GM10248 (cell line): ENCODE measurements at regions not wholly inside any gene's neighbourhood (a gene's known extent, or its start where the extent isn't known, plus 50 kb on each side); places are given as distances from the start of the nearest gene placed in this dataset.

Experiments
- CTCF ChIA-PET: fragments of 300-600 bp; sonication (Branson Sonifier 250); formaldehyde crosslinking; extraction: SDS; loops from one replicate; lab custom pipeline; 2021; ENCODE audit warnings: antibody characterized with exemption; lab: Yijun Ruan, JAX
- POLR2A ChIA-PET: fragments of 350-650 bp; sonication (Branson Sonifier 250); formaldehyde crosslinking; extraction: SDS; loops from one replicate; lab custom pipeline; 2020; ENCODE audit warnings: antibody characterized with exemption; lab: Yijun Ruan, JAX
- DNase-seq: peaks from one replicate; pipeline ENCODE4 v3.0.0; 2012; ENCODE audit errors: extremely low spot score
- CTCF ChIP-seq: IDR thresholded peaks from 2 replicates; pipeline ENCODE4 v1.5.1; 2012; ENCODE audit warnings: mild to moderate bottlenecking, low read depth; ENCODE audit errors: extremely low read depth, missing control alignments, control extremely low read depth

- no peak for TF ChIP-seq CTCF
- ChIA-PET POLR2A (no interaction called here), CTCF (no interaction called here)
- no peak for DNase-seq
Observed at GRCh38 chr2:164384434-164384833, 236.8 kb downstream of the GRB14 start.

- POLR2A ChIA-PET, result no interaction called here
- TF ChIP-seq CTCF, result no peak
- CTCF ChIA-PET, result no interaction called here
- no peak for DNase-seq
Observed at GRCh38 chr2:164371916-164372315, 249.4 kb downstream of the GRB14 start.

- POLR2A ChIA-PET, result no interaction called here
- CTCF ChIA-PET, result no interaction called here
- no peak for TF ChIP-seq CTCF
- DNase-seq, result no peak
Observed at GRCh38 chr2:164369366-164369765, 251.9 kb downstream of the GRB14 start.

- CTCF ChIA-PET, result no interaction called here
- DNase-seq, result no peak
- TF ChIP-seq CTCF, result no peak
- POLR2A ChIA-PET, result no interaction called here
Observed at GRCh38 chr2:164368896-164369295, 252.4 kb downstream of the GRB14 start.

GRCh38 chr2:164363646-164364045 is 257.6 kb downstream of the GRB14 start:
- no peak for TF ChIP-seq CTCF
- ChIA-PET POLR2A (no interaction called here), CTCF (no interaction called here)
- no peak for DNase-seq

GRCh38 chr2:164351536-164351935 is 269.7 kb downstream of the GRB14 start:
- no peak for TF ChIP-seq CTCF
- no peak for DNase-seq
- CTCF ChIA-PET, result no interaction called here
- POLR2A ChIA-PET, result no interaction called here

GRCh38 chr2:164335947-164336346 is 285.3 kb downstream of the GRB14 start:
- DNase-seq, result no peak
- POLR2A ChIA-PET, result no interaction called here
- CTCF ChIA-PET, result interaction anchor here (0.9 to 1.8 kb wide), 2 partner anchors 9 to 14 kb away, joined by 3 to 5 read pairs; no protein-coding TSS in a partner anchor
- no peak for TF ChIP-seq CTCF
